Astrocyte (in vitro differentiated cells and primary cell): ENCODE measurements at regions not wholly inside any gene's neighbourhood (a gene's known extent, or its start where the extent isn't known, plus 50 kb on each side); places are given as distances from the start of the nearest gene placed in this dataset.

ENCODE experiments used
- DNase-seq: peaks from one replicate; pipeline ENCODE4 v3.0.0-alpha.2; 2010; ENCODE audit warnings: low read depth
- FAIRE-seq: peaks from 2 replicates; lab custom pipeline; 2011; peaks lifted over from hg19 to GRCh38; lab: Jason Lieb, UNC
- H2AFZ ChIP-seq: 2 replicates; pipeline ENCODE4 v1.6.0; 2012; ENCODE audit warnings: low read depth, low read length, inconsistent platforms
- H3K27ac ChIP-seq: 2 replicates; pipeline ENCODE4 v1.5.1; 2011; ENCODE audit warnings: low read depth, low read length, inconsistent platforms
- H3K27me3 ChIP-seq: 2 replicates; pipeline ENCODE4 v1.6.0; 2011; ENCODE audit warnings: low read length, inconsistent platforms; ENCODE audit not compliant: insufficient read depth
- H3K36me3 ChIP-seq: 2 replicates; pipeline ENCODE4 v1.5.1; 2011; ENCODE audit warnings: low read length, inconsistent platforms; ENCODE audit not compliant: insufficient read depth
- H3K4me1 ChIP-seq: 2 replicates; pipeline ENCODE4 v1.5.1; 2011; ENCODE audit warnings: low read length, inconsistent platforms; ENCODE audit not compliant: insufficient read depth
- H3K4me2 ChIP-seq: 2 replicates; pipeline ENCODE4 v1.6.0; 2012; ENCODE audit warnings: low read length, inconsistent platforms
- H3K4me3 ChIP-seq: 2 replicates; pipeline ENCODE4 v1.5.1; 2011; ENCODE audit warnings: low read depth, mild to moderate bottlenecking, low read length, inconsistent platforms; ENCODE audit not compliant: insufficient read depth
- H3K79me2 ChIP-seq: 2 replicates; pipeline ENCODE4 v1.6.0; 2012; ENCODE audit warnings: mild to moderate bottlenecking, low read length, inconsistent platforms; ENCODE audit not compliant: insufficient read depth
- H3K9ac ChIP-seq: 2 replicates; pipeline ENCODE4 v1.6.0; 2012; ENCODE audit warnings: mild to moderate bottlenecking, low read length, inconsistent platforms
- H3K9me3 ChIP-seq: 2 replicates; pipeline ENCODE4 v1.5.1; 2012; ENCODE audit warnings: low read depth, mild to moderate bottlenecking, low read length, inconsistent platforms; ENCODE audit not compliant: insufficient read depth
- H4K20me1 ChIP-seq: 2 replicates; pipeline ENCODE4 v1.6.0; 2012; ENCODE audit warnings: low read length, inconsistent platforms; ENCODE audit not compliant: insufficient read depth
- H3K27ac Mint-ChIP-seq: one replicate; pipeline ENCODE4 v1.8.0; 2021; ENCODE audit warnings: mild to moderate bottlenecking, mixed read lengths; ENCODE audit not compliant: unreplicated experiment
- H3K27me3 Mint-ChIP-seq: one replicate; pipeline ENCODE4 v1.8.0; 2021; ENCODE audit warnings: low read depth, mixed read lengths; ENCODE audit not compliant: unreplicated experiment
- H3K36me3 Mint-ChIP-seq: one replicate; pipeline ENCODE4 v1.8.0; 2021; ENCODE audit warnings: low read depth, mixed read lengths; ENCODE audit not compliant: unreplicated experiment
- H3K4me1 Mint-ChIP-seq: one replicate; pipeline ENCODE4 v1.8.0; 2021; ENCODE audit warnings: low read depth, mixed read lengths; ENCODE audit not compliant: unreplicated experiment
- H3K4me3 Mint-ChIP-seq: one replicate; pipeline ENCODE4 v1.8.0; 2021; ENCODE audit warnings: mild to moderate bottlenecking, moderate library complexity, mixed read lengths; ENCODE audit not compliant: unreplicated experiment
- H3K9me3 Mint-ChIP-seq: one replicate; pipeline ENCODE4 v1.8.0; 2021; ENCODE audit warnings: mild to moderate bottlenecking, mixed read lengths; ENCODE audit not compliant: unreplicated experiment
- EZH2 ChIP-seq: IDR thresholded peaks from 2 replicates; pipeline ENCODE4 v1.6.1; 2012; ENCODE audit warnings: mild to moderate bottlenecking, low read length, inconsistent platforms; ENCODE audit not compliant: insufficient read depth
- TF ChIP-seq, protein P1 (sequence below): IDR thresholded peaks from 2 replicates; pipeline ENCODE4 v1.5.1; 2011; ENCODE audit warnings: low read depth, mild to moderate bottlenecking, inconsistent platforms, low read length, moderate library complexity; ENCODE audit not compliant: insufficient read depth

DNA sequence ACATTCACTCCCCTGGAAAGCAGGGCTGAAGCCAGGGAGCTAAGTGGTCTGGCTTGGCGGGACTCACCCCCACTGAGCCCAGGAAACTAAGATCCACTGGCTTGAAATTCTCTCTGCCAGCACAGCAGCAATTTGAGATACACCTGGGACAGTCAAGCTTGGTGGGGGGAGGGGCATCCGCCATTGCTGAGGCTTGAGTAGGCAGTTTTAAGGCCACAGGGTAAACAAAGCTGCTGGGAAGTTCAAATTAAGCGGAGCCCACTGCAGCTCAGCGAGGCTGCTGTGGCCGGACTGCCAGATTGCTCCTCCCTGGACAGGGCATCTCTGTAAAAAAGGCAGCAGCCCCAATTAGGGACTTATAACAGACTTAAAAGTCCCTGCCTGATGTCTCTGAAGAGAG lies 108.2 kb upstream of the FAM13C start:
- Histone ChIP-seq H3K4me3 (no peak overlapping the region), H3K36me3 (no peaks in the 10 kb centered on the region), H3K27ac (no peak overlapping the region), H3K27me3 (no peaks in the 10 kb centered on the region), H3K4me1 (no peaks in the 10 kb centered on the region), H2AFZ (no peak overlapping the region), H4K20me1 (no peaks in the 10 kb centered on the region), H3K79me2 (no peaks in the 10 kb centered on the region), H3K9ac (no peak overlapping the region), H3K4me2 (no peak overlapping the region), H3K9me3 (no peaks in the 10 kb centered on the region)
- H3K4me3 Mint-ChIP-seq = no peak overlapping the region
- TF ChIP-seq, protein P1, sequence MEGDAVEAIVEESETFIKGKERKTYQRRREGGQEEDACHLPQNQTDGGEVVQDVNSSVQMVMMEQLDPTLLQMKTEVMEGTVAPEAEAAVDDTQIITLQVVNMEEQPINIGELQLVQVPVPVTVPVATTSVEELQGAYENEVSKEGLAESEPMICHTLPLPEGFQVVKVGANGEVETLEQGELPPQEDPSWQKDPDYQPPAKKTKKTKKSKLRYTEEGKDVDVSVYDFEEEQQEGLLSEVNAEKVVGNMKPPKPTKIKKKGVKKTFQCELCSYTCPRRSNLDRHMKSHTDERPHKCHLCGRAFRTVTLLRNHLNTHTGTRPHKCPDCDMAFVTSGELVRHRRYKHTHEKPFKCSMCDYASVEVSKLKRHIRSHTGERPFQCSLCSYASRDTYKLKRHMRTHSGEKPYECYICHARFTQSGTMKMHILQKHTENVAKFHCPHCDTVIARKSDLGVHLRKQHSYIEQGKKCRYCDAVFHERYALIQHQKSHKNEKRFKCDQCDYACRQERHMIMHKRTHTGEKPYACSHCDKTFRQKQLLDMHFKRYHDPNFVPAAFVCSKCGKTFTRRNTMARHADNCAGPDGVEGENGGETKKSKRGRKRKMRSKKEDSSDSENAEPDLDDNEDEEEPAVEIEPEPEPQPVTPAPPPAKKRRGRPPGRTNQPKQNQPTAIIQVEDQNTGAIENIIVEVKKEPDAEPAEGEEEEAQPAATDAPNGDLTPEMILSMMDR = no peak
- no peak for TF ChIP-seq EZH2
- DNase-seq (no peak), FAIRE-seq (no peak)
- H3K27ac Mint-ChIP-seq = no peak overlapping the region
- no peaks in the 10 kb centered on the region for H3K4me1 Mint-ChIP-seq
- H3K36me3 Mint-ChIP-seq = no peaks in the 10 kb centered on the region
- peaks cover 13% of the 10 kb centered on the region for H3K9me3 Mint-ChIP-seq
- H3K27me3 Mint-ChIP-seq = no peaks in the 10 kb centered on the region

DNA sequence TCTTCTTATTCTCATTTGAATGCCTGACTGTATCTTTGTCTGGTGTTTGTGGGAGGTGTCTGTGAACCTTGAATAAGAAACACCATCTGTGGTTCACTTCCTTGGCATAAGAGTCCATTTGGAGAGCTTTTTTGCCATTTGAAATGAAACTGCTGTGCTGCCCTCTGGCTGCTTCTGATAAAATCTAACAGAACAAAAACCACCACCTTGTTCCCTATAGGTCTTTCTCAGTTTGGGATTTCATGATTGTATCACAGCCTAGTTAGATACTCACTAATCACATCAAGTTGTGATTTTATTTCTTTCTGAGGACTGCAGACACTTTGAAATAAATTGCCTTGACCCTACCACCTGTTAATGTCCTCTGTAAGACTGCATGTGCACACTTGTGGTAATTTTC lies 102.7 kb upstream of the FAM13C start:
- H3K36me3 Mint-ChIP-seq = no peaks in the 10 kb centered on the region
- Histone ChIP-seq H3K4me2 (no peak overlapping the region), H3K79me2 (no peaks in the 10 kb centered on the region), H3K9me3 (no peaks in the 10 kb centered on the region), H2AFZ (no peak overlapping the region), H3K27me3 (no peaks in the 10 kb centered on the region), H3K4me3 (no peak overlapping the region), H3K36me3 (no peaks in the 10 kb centered on the region), H4K20me1 (no peaks in the 10 kb centered on the region), H3K4me1 (no peaks in the 10 kb centered on the region), H3K27ac (no peak overlapping the region), H3K9ac (no peak overlapping the region)
- H3K27ac Mint-ChIP-seq = no peak overlapping the region
- FAIRE-seq (peak; percentile 72), DNase-seq (peak; percentile 57)
- H3K4me3 Mint-ChIP-seq = no peak overlapping the region
- no peaks in the 10 kb centered on the region for H3K9me3 Mint-ChIP-seq
- no peaks in the 10 kb centered on the region for H3K27me3 Mint-ChIP-seq
- H3K4me1 Mint-ChIP-seq = peaks cover 2% of the 10 kb centered on the region
- TF ChIP-seq, protein P1 = peak; percentile 22
- no peak for TF ChIP-seq EZH2

DNA sequence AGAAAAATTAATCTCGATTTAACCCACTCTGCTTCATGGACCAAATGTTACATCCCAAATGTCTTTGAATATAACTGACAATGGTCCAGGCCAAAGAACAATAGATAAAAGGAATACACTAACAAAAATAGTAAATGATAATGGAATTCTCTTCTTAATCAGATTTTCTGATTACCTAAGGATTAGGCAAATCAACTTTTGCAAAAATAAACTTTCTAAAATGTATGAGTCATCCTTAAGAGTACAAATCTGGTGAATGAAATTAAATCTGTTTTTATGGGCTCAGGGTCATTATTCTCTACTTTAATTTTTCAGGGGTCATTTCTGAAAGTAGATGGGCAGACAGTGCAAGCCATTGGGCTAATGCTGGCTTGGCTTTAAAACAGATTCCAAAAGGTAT lies 102.1 kb upstream of the FAM13C start:
- H2AFZ ChIP-seq = no peak overlapping the region
- H3K9me3 ChIP-seq = no peaks in the 10 kb centered on the region
- no peak for TF ChIP-seq EZH2
- TF ChIP-seq, protein P1 = no peak
- no peaks in the 10 kb centered on the region for H3K79me2 ChIP-seq
- no peak for FAIRE-seq
- H3K4me1 Mint-ChIP-seq = peaks cover 2% of the 10 kb centered on the region
- DNase-seq = no peak
- no peak overlapping the region for H3K27ac ChIP-seq
- H3K36me3 Mint-ChIP-seq = no peaks in the 10 kb centered on the region
- H3K27me3 ChIP-seq = no peaks in the 10 kb centered on the region
- H3K9ac ChIP-seq = no peak overlapping the region
- H3K36me3 ChIP-seq = no peaks in the 10 kb centered on the region
- no peak overlapping the region for H3K4me3 Mint-ChIP-seq
- H3K27ac Mint-ChIP-seq = no peak overlapping the region
- no peaks in the 10 kb centered on the region for H3K4me1 ChIP-seq
- H4K20me1 ChIP-seq = no peaks in the 10 kb centered on the region
- no peak overlapping the region for H3K4me2 ChIP-seq
- no peaks in the 10 kb centered on the region for H3K27me3 Mint-ChIP-seq
- no peaks in the 10 kb centered on the region for H3K9me3 Mint-ChIP-seq
- H3K4me3 ChIP-seq = no peak overlapping the region
